HG03135 (cell line): ENCODE measurements at regions not wholly inside any gene's neighbourhood (a gene's known extent, or its start where the extent isn't known, plus 50 kb on each side); places are given as distances from the start of the nearest gene placed in this dataset.

Experiments
- ATAC-seq: cut with Tn5 transposase; IDR thresholded peaks from one replicate; pipeline ENCODE4 v1.9.1; 2021; ENCODE audit warnings: mild to moderate bottlenecking, moderate library complexity; ENCODE audit not compliant: unreplicated experiment

- ATAC-seq: no peak
These were observed 305.9 kb downstream of the NUAK1 start for GRCh38 chr12:105832806-105833205.

GRCh38 chr12:105834496-105834895, 304.3 kb downstream of the NUAK1 start:
- ATAC-seq: no peak

- ATAC-seq: no peak
These were observed 303.0 kb downstream of the NUAK1 start for GRCh38 chr12:105835580-105836241.

GRCh38 chr12:105836242-105836622, 302.5 kb downstream of the NUAK1 start:
- ATAC-seq: no peak

- no peak for ATAC-seq
These were observed 299.1 kb downstream of the NUAK1 start for GRCh38 chr12:105839629-105840127.

- ATAC-seq: no peak
These were observed 298.4 kb downstream of the NUAK1 start for GRCh38 chr12:105840384-105840783.

GRCh38 chr12:105841840-105842239, 296.9 kb downstream of the NUAK1 start:
- no peak for ATAC-seq

- no peak for ATAC-seq
These were observed 295.2 kb downstream of the NUAK1 start for GRCh38 chr12:105843561-105843960.

- no peak for ATAC-seq
These were observed 294.6 kb downstream of the NUAK1 start for GRCh38 chr12:105843986-105844760.

GRCh38 chr12:105846331-105846730, 292.4 kb downstream of the NUAK1 start:
- ATAC-seq: no peak

GRCh38 chr12:105847068-105847467, 291.7 kb downstream of the NUAK1 start:
- ATAC-seq: no peak

- ATAC-seq: no peak
These were observed 290.5 kb downstream of the NUAK1 start for GRCh38 chr12:105848286-105848685.

GRCh38 chr12:105850103-105850968, 288.4 kb downstream of the NUAK1 start:
- no peak for ATAC-seq

GRCh38 chr12:105852496-105852895, 286.3 kb downstream of the NUAK1 start:
- no peak for ATAC-seq

GRCh38 chr12:105852951-105853350, 285.8 kb downstream of the NUAK1 start:
- ATAC-seq: no peak

- no peak for ATAC-seq
These were observed 284.7 kb downstream of the NUAK1 start for GRCh38 chr12:105854071-105854470.

GRCh38 chr12:105855361-105856047, 283.2 kb downstream of the NUAK1 start:
- no peak for ATAC-seq

- ATAC-seq: no peak
These were observed 282.7 kb downstream of the NUAK1 start for GRCh38 chr12:105856048-105856405.

- ATAC-seq: no peak
These were observed 279.6 kb downstream of the NUAK1 start for GRCh38 chr12:105858981-105859710.

- ATAC-seq: no peak
These were observed 278.1 kb downstream of the NUAK1 start for GRCh38 chr12:105860561-105861207.
